MM.1S (cell line): ENCODE measurements at regions not wholly inside any gene's neighbourhood (a gene's known extent, or its start where the extent isn't known, plus 50 kb on each side); places are given as distances from the start of the nearest gene placed in this dataset.

ENCODE experiments used
- DNase-seq: peaks from one replicate; pipeline ENCODE4 v3.0.0-alpha.2; 2015
- H2AFZ ChIP-seq: fragments of 300-600 bp; sonication (generic); 2 replicates; pipeline ENCODE4 v1.6.0; 2016; ENCODE audit warnings: antibody characterized with exemption, low read length
- H3F3A ChIP-seq: fragments of 300-600 bp; sonication (generic); 2 replicates; pipeline ENCODE4 v1.6.1; 2016; ENCODE audit warnings: mild to moderate bottlenecking, antibody characterized with exemption, low read length, moderate library complexity, mixed read lengths; ENCODE audit not compliant: insufficient read depth
- H3K27ac ChIP-seq: fragments of 300-600 bp; sonication (generic); 2 replicates; pipeline ENCODE4 v1.5.1; 2016; ENCODE audit warnings: mild to moderate bottlenecking, low read length
- H3K27me3 ChIP-seq: fragments of 300-600 bp; sonication (generic); replicated peaks from 2 replicates; pipeline ENCODE4 v1.6.0; 2016; ENCODE audit warnings: low read length; ENCODE audit not compliant: insufficient read depth
- H3K36me3 ChIP-seq: fragments of 300-600 bp; sonication (generic); replicated peaks from 2 replicates; pipeline ENCODE4 v1.6.1; 2016; ENCODE audit warnings: mild to moderate bottlenecking, low read length, mixed read lengths; ENCODE audit not compliant: insufficient read depth
- H3K4me1 ChIP-seq: fragments of 300-600 bp; sonication (generic); 2 replicates; pipeline ENCODE4 v1.6.1; 2016; ENCODE audit warnings: low read length, mixed read lengths
- H3K4me2 ChIP-seq: fragments of 300-600 bp; sonication (generic); 2 replicates; pipeline ENCODE4 v1.6.0; 2016; ENCODE audit warnings: low read depth, low read length
- H3K4me3 ChIP-seq: fragments of 300-600 bp; sonication (generic); 2 replicates; pipeline ENCODE4 v1.5.1; 2016; ENCODE audit warnings: low read length, mixed read lengths
- H3K79me2 ChIP-seq: fragments of 300-600 bp; sonication (generic); 2 replicates; pipeline ENCODE4 v1.6.1; 2016; ENCODE audit warnings: mixed run types, low read length, mixed read lengths
- H3K9ac ChIP-seq: fragments of 300-600 bp; sonication (generic); 2 replicates; pipeline ENCODE4 v1.6.1; 2016; ENCODE audit warnings: low read length, mixed read lengths
- H3K9me2 ChIP-seq: fragments of 300-600 bp; sonication (generic); replicated peaks from 2 replicates; pipeline ENCODE4 v1.6.1; 2016; ENCODE audit warnings: mild to moderate bottlenecking, low read length, mixed read lengths; ENCODE audit not compliant: insufficient read depth
- H3K9me3 ChIP-seq: fragments of 300-600 bp; sonication (generic); replicated peaks from 2 replicates; pipeline ENCODE4 v1.6.1; 2016; ENCODE audit warnings: mild to moderate bottlenecking, low read length, mixed read lengths; ENCODE audit not compliant: insufficient read depth
- H4K20me1 ChIP-seq: fragments of 300-600 bp; sonication (generic); 2 replicates; pipeline ENCODE4 v1.6.1; 2016; ENCODE audit warnings: mild to moderate bottlenecking, low read length, moderate library complexity, mixed read lengths; ENCODE audit not compliant: insufficient read depth
- CTCF ChIP-seq: fragments of 300-600 bp; sonication (generic); IDR thresholded peaks from 2 replicates; pipeline ENCODE4 v1.5.1; 2016; ENCODE audit warnings: antibody characterized with exemption, low read length, mixed read lengths
- EZH2 ChIP-seq: fragments of 300-600 bp; sonication (generic); optimal IDR thresholded peaks from 2 replicates; pipeline ENCODE3; 2017; ENCODE audit warnings: low read depth, mild to moderate bottlenecking, antibody characterized with exemption, low read length, mixed read lengths
- EZH2phosphoT487 ChIP-seq: fragments of 300-600 bp; sonication (generic); IDR thresholded peaks from 2 replicates; pipeline ENCODE4 v1.6.1; 2018; ENCODE audit warnings: antibody characterized with exemption, low read length

- Histone ChIP-seq H2AFZ (no peak overlapping the region), H3K9me3 (no peaks in the 10 kb centered on the region), H3K36me3 (no peaks in the 10 kb centered on the region), H3F3A (no peaks in the 10 kb centered on the region), H3K9ac (no peak overlapping the region), H3K79me2 (no peaks in the 10 kb centered on the region), H3K27me3 (no peaks in the 10 kb centered on the region), H3K4me3 (no peak overlapping the region), H3K4me2 (no peak overlapping the region), H3K27ac (no peak overlapping the region), H3K9me2 (no peaks in the 10 kb centered on the region), H3K4me1 (peaks cover 6% of the 10 kb centered on the region), H4K20me1 (no peaks in the 10 kb centered on the region)
- TF ChIP-seq EZH2: no peak
- TF ChIP-seq EZH2phosphoT487: no peak
- TF ChIP-seq CTCF: no peak
- DNase-seq: no peak
Measured at GRCh38 chr10:4079803-4080202, 294.8 kb upstream of the KLF6 start.

- Histone ChIP-seq H4K20me1 (no peaks in the 10 kb centered on the region), H3K79me2 (no peaks in the 10 kb centered on the region), H3K4me3 (no peak overlapping the region), H3K27me3 (no peaks in the 10 kb centered on the region), H3K9me3 (no peaks in the 10 kb centered on the region), H3F3A (no peaks in the 10 kb centered on the region), H3K9ac (no peak overlapping the region), H3K36me3 (no peaks in the 10 kb centered on the region), H3K4me2 (no peak overlapping the region), H3K9me2 (no peaks in the 10 kb centered on the region), H2AFZ (no peak overlapping the region), H3K4me1 (peaks cover 9% of the 10 kb centered on the region), H3K27ac (no peak overlapping the region)
- DNase-seq: no peak
- no peak for TF ChIP-seq EZH2
- no peak for TF ChIP-seq CTCF
- no peak for TF ChIP-seq EZH2phosphoT487
Measured at GRCh38 chr10:4077804-4078203, 292.8 kb upstream of the KLF6 start.

GRCh38 chr10:4076983-4077382 lies 292.0 kb upstream of the KLF6 start:
- no peaks in the 10 kb centered on the region for H3F3A ChIP-seq
- H4K20me1 ChIP-seq: no peaks in the 10 kb centered on the region
- H3K4me3 ChIP-seq: no peak overlapping the region
- H3K27me3 ChIP-seq: no peaks in the 10 kb centered on the region
- H2AFZ ChIP-seq: no peak overlapping the region
- H3K9ac ChIP-seq: no peak overlapping the region
- H3K36me3 ChIP-seq: no peaks in the 10 kb centered on the region
- no peaks in the 10 kb centered on the region for H3K79me2 ChIP-seq
- no peak overlapping the region for H3K27ac ChIP-seq
- no peak for DNase-seq
- peaks cover 9% of the 10 kb centered on the region for H3K4me1 ChIP-seq
- no peak for TF ChIP-seq CTCF
- TF ChIP-seq EZH2phosphoT487: no peak
- no peak for TF ChIP-seq EZH2
- H3K9me3 ChIP-seq: no peaks in the 10 kb centered on the region
- no peaks in the 10 kb centered on the region for H3K9me2 ChIP-seq
- no peak overlapping the region for H3K4me2 ChIP-seq
